IMR-90 (cell line): ENCODE measurements at regions not wholly inside any gene's neighbourhood (a gene's known extent, or its start where the extent isn't known, plus 50 kb on each side); places are given as distances from the start of the nearest gene placed in this dataset.
"Not testable (repeated sequence)": the region's sequence is repeated elsewhere in the genome, so short reads cannot be mapped to it uniquely, and the experiment has no call there.

ENCODE experiments used
- ATAC-seq: fragments of 200-7000 bp; cut with Tn5 transposase; 2 replicates; pipeline ENCODE4 v1.9.1; 2020; ENCODE audit warnings: low read depth, mild to moderate bottlenecking, moderate library complexity
- BruUV-seq: library from RNA; stranded (reverse); fragments of 400-500 nt; replicated peaks from 2 replicates; lab custom pipeline; 2021; lab: Mats Ljungman, UMichigan
- CTCF ChIA-PET: fragments of 300-600 bp; formaldehyde crosslinking; extraction: SDS; loops from one replicate; lab custom pipeline; 2021; ENCODE audit warnings: antibody characterized with exemption; lab: Yijun Ruan, JAX
- POLR2A ChIA-PET: fragments of 300-600 bp; sonication (Branson Sonifier 250); formaldehyde crosslinking; loops from one replicate; lab custom pipeline; 2022; ENCODE audit warnings: antibody characterized with exemption; ENCODE audit not compliant: unreplicated experiment; lab: Charles Lee
- DNase-seq: peaks from one replicate; pipeline ENCODE4 v3.0.0; 2013
- H2AFZ ChIP-seq: replicated peaks from 2 replicates; pipeline ENCODE3; 2013; ENCODE audit warnings: low read length, mild to moderate bottlenecking; ENCODE audit not compliant: poor library complexity
- H2AK5ac ChIP-seq: 2 replicates; pipeline ENCODE4 v1.6.1; 2013; ENCODE audit warnings: low read depth, low read length, inconsistent platforms
- H2AK9ac ChIP-seq: replicated peaks from 2 replicates; pipeline ENCODE3; 2013; ENCODE audit warnings: mild to moderate bottlenecking, low read depth, low read length, moderate library complexity; ENCODE audit not compliant: poor library complexity
- H2BK120ac ChIP-seq: 2 replicates; pipeline ENCODE4 v1.6.1; 2013; ENCODE audit warnings: low read depth, low read length, inconsistent platforms
- H2BK15ac ChIP-seq: 3 replicates; pipeline ENCODE4 v1.6.1; 2013; ENCODE audit warnings: low read depth, low read length, inconsistent platforms
- H2BK20ac ChIP-seq: 2 replicates; pipeline ENCODE4 v1.6.1; 2013; ENCODE audit warnings: low read depth, mild to moderate bottlenecking, inconsistent platforms, low read length, moderate library complexity
- H2BK5ac ChIP-seq: 2 replicates; pipeline ENCODE4 v1.6.1; 2013; ENCODE audit warnings: mild to moderate bottlenecking, low read depth, low read length, inconsistent platforms; ENCODE audit not compliant: poor library complexity, severe bottlenecking
- H3K14ac ChIP-seq: replicated peaks from 2 replicates; pipeline ENCODE4 v1.6.1; 2013; ENCODE audit warnings: low read depth, low read length, inconsistent platforms
- H3K18ac ChIP-seq: 2 replicates; pipeline ENCODE4 v1.6.1; 2013; ENCODE audit warnings: low read depth, low read length, control low read depth
- H3K23ac ChIP-seq: 2 replicates; pipeline ENCODE4 v1.6.1; 2013; ENCODE audit warnings: low read depth, low read length, inconsistent platforms
- H3K27ac ChIP-seq: 2 replicates; pipeline ENCODE4 v1.5.1; 2013; ENCODE audit warnings: mild to moderate bottlenecking, control low read depth, low read length; ENCODE audit not compliant: insufficient read depth
- H3K27me3 ChIP-seq: 2 replicates; pipeline ENCODE4 v1.6.1; 2013; ENCODE audit warnings: low read length; ENCODE audit not compliant: control insufficient read depth, insufficient read depth
- H3K36me3 ChIP-seq: 2 replicates; pipeline ENCODE4 v1.6.1; 2013; ENCODE audit warnings: low read length, mixed read lengths; ENCODE audit not compliant: control insufficient read depth, insufficient read depth
- H3K4ac ChIP-seq: 2 replicates; pipeline ENCODE4 v1.6.1; 2013; ENCODE audit warnings: low read depth, low read length, inconsistent platforms
- H3K4me1 ChIP-seq: 2 replicates; pipeline ENCODE4 v1.6.1; 2013; ENCODE audit warnings: low read length, mixed read lengths; ENCODE audit not compliant: control insufficient read depth, insufficient read depth
- H3K4me2 ChIP-seq: 2 replicates; pipeline ENCODE4 v1.6.1; 2013; ENCODE audit warnings: low read depth, mild to moderate bottlenecking, control low read depth, low read length, moderate library complexity
- H3K4me3 ChIP-seq: 2 replicates; pipeline ENCODE4 v1.5.1; 2013; ENCODE audit warnings: low read depth, mild to moderate bottlenecking, control low read depth, low read length, moderate library complexity; ENCODE audit not compliant: insufficient read depth
- H3K56ac ChIP-seq: 2 replicates; pipeline ENCODE4 v1.6.1; 2013; ENCODE audit warnings: low read length, inconsistent platforms; ENCODE audit not compliant: insufficient read depth; ENCODE audit errors: extremely low read depth
- H3K79me1 ChIP-seq, 2 experiments: 2 replicates each; pipeline ENCODE4 v1.6.1; 2013; ENCODE audit warnings: low read length in 2 of 2, inconsistent platforms in 1 of 2, low read depth in 1 of 2
- H3K9ac ChIP-seq: 2 replicates; pipeline ENCODE4 v1.6.1; 2013; ENCODE audit warnings: low read depth, low read length, control low read depth
- H3K9me1 ChIP-seq: 2 replicates; pipeline ENCODE4 v1.6.1; 2013; ENCODE audit warnings: low read length, inconsistent platforms; ENCODE audit not compliant: insufficient read depth
- H3K9me3 ChIP-seq: 2 replicates; pipeline ENCODE4 v1.6.1; 2013; ENCODE audit warnings: low read length; ENCODE audit not compliant: control insufficient read depth, insufficient read depth
- H4K20me1 ChIP-seq: 2 replicates; pipeline ENCODE4 v1.6.1; 2013; ENCODE audit warnings: low read length, inconsistent platforms; ENCODE audit not compliant: insufficient read depth
- H4K5ac ChIP-seq: 2 replicates; pipeline ENCODE4 v1.6.1; 2013; ENCODE audit warnings: mild to moderate bottlenecking, low read depth, low read length, control low read depth
- H4K8ac ChIP-seq, 2 experiments: 2 replicates each; pipeline ENCODE4 v1.6.1; 2013; ENCODE audit warnings: low read depth in 2 of 2, low read length in 2 of 2, control low read depth in 1 of 2, inconsistent platforms in 1 of 2
- H4K91ac ChIP-seq: 2 replicates; pipeline ENCODE4 v1.6.1; 2013; ENCODE audit warnings: low read depth, low read length, inconsistent platforms; ENCODE audit not compliant: insufficient read depth
- CHD1 ChIP-seq: IDR thresholded peaks from 2 replicates; pipeline ENCODE4 v1.6.1; 2012; ENCODE audit warnings: low read depth, low read length, improper control_type of control experiment
- WGBS, 2 experiments: methylation state at CpG; one replicate each; pipeline versions ENCODE4 v1.1.5 to v1.1.7; 2013; ENCODE audit warnings: missing lambda C conversion rate in 2 of 2; ENCODE audit not compliant: insufficient read length in 1 of 2; ENCODE audit errors: extremely low coverage in 2 of 2; 5-methylcytosine and 5-hydroxymethylcytosine counted together
- dilution Hi-C: fragments of 300-500 bp; cut with HindIII; formaldehyde crosslinking; loops from one replicate; pipeline ENCODE4 v1.14.3; 2018; ENCODE audit warnings: low sequenced_read_pairs; ENCODE audit not compliant: unreplicated experiment
- in situ Hi-C: fragments of 300-500 bp; cut with MboI; formaldehyde crosslinking; loops from 3 replicates; pipeline ENCODE4 v1.14.3; 2019; ENCODE audit warnings: low sequenced_read_pairs, inconsistent platforms, mixed read lengths
- intact Hi-C: fragments of 100-400 bp; cut with micrococcal nuclease; formaldehyde crosslinking; loops from 2 replicates; pipeline ENCODE4 v1.10.0; 2022

- Histone ChIP-seq H2AK9ac (no peak overlapping the region), H4K5ac (no peak overlapping the region), H3K14ac (no peak overlapping the region), H3K4me3 (no peak overlapping the region), H2BK5ac (no peak overlapping the region), H2AK5ac (no peak overlapping the region), H2BK15ac (no peak overlapping the region), H4K20me1 (no peaks in the 10 kb centered on the region), H3K4me2 (no peak overlapping the region), H3K79me1 (no peaks in the 10 kb centered on the region), H3K36me3 (no peaks in the 10 kb centered on the region), H3K56ac (no peak overlapping the region), H3K4me1 (no peaks in the 10 kb centered on the region), H3K27ac (no peak overlapping the region), H3K9me1 (no peaks in the 10 kb centered on the region), H2AFZ (no peak overlapping the region), H3K9me3 (peaks cover 36% of the 10 kb centered on the region), H3K27me3 (no peaks in the 10 kb centered on the region), H3K18ac (no peak overlapping the region), H3K9ac (no peak overlapping the region), H2BK120ac (no peak overlapping the region), H4K91ac (no peak overlapping the region), H3K23ac (no peak overlapping the region), H3K4ac (no peak overlapping the region), H2BK20ac (no peak overlapping the region), H4K8ac (no peak overlapping the region)
- intact Hi-C loops (no loop called here), in situ Hi-C loops (no loop called here), dilution Hi-C loops (no loop called here)
- ATAC-seq: no peak
- CTCF ChIA-PET: no interaction called here
- POLR2A ChIA-PET: no interaction called here
- no TSS peak for BruUV-seq
- no peak for DNase-seq
- WGBS, 2 experiments: 85% methylated on average over 3 of the region's 18 CpGs; no CpG with 5 or more reads in 1 of the 2 experiments
- no peak for TF ChIP-seq CHD1
Measured at GRCh38 chr14:105911006-105911847, 384.8 kb downstream of the TMEM121 start.

DNA sequence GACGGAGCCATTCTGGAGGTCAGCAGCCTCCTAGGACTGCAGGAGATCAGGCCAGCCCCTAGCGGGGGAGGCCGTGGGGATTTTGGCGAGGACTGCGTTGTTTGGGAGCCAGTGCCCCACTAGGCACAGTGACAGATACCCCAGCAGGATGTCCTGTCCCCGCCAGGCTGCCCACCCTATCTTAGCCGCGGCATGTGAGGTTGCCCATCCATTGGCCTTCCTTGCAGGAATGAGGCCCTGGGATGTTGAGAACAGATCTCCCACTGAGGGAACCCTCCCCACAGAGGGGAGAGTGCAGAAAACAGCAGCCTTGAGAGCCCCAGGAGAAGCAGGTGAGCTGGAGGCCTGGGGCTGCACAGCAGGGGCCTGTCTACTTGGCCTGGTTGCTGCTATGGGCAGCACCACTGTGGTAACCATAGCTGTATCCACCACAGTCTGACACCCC is 385.5 kb downstream of the TMEM121 start:
- H2AK5ac ChIP-seq, BruUV-seq, H3K9ac ChIP-seq, H4K20me1 ChIP-seq, H2BK20ac ChIP-seq, H3K27ac ChIP-seq, H2AFZ ChIP-seq, H3K9me1 ChIP-seq, H4K91ac ChIP-seq, H2AK9ac ChIP-seq, H3K23ac ChIP-seq, DNase-seq, H2BK15ac ChIP-seq, H3K79me1 ChIP-seq, H4K5ac ChIP-seq, H3K4ac ChIP-seq, H3K4me1 ChIP-seq, H3K14ac ChIP-seq, CTCF ChIA-PET, H4K8ac ChIP-seq, H3K56ac ChIP-seq, POLR2A ChIA-PET, H3K4me3 ChIP-seq, dilution Hi-C loops, H2BK120ac ChIP-seq, ATAC-seq, H2BK5ac ChIP-seq, H3K18ac ChIP-seq, intact Hi-C loops, H3K4me2 ChIP-seq, in situ Hi-C loops, H3K36me3 ChIP-seq, H3K27me3 ChIP-seq: not testable (repeated sequence)
- peaks cover 37% of the 10 kb centered on the region for H3K9me3 ChIP-seq
- WGBS, 2 experiments: 80% methylated on average over 3 of the region's 8 CpGs; no CpG with 5 or more reads in 1 of the 2 experiments
